Hippocampal formation (tissue), 2 donors: ENCODE measurements at regions not wholly inside any gene's neighbourhood (a gene's known extent, or its start where the extent isn't known, plus 50 kb on each side); places are given as distances from the start of the nearest gene placed in this dataset.

Source experiments
- DNase-seq, 2 donors: peaks; one replicate each; lab custom pipeline; 2025; lab: John Stamatoyannopoulos, UW

DNA sequence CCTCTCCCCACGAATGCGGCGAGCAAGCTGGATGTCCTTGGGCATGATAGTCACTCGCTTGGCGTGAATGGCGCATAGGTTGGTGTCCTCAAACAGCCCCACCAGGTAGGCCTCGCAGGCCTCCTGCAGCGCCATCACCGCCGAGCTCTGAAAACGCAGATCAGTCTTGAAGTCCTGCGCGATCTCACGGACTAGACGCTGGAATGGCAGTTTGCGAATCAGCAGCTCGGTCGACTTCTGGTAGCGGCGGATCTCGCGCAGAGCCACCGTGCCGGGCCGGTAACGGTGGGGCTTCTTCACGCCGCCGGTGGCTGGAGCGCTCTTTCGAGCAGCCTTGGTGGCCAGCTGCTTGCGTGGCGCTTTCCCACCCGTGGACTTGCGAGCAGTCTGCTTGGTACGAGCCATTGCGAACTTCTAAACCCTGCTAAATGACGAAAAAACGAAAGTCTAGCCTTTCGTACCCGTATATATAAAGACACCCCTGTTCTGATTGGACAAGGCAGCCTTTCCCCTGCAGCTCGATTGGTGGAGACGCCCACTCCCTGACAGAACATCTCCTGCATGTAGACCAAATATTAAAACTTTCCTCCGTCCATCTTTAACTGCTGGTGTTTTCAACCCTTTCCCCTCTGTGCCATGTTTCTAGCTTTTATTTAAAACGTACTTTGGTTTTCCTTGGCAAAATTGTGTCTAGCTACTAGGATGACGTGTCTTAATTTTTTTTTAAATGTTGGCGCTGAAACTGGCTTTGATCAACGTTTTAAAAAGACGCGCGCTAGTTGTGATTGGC, 109.8 kb downstream of the HFE start:
- DNase-seq, result peak; percentile 63 to 67

DNA sequence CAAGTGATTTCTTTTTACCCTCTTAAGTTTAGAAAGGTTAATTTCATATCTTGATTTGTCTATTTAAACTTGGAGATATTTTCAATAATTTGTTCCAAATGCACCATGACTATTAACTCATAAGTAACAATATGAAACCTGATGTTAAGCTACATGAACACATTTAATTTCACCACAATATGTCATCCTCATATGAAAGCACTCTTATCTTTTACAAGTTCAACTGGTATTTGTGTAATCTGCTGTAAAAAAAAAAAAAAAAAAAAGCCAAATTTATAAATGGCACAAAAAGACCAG, 110.4 kb downstream of the HFE start:
- no peak for DNase-seq

DNA sequence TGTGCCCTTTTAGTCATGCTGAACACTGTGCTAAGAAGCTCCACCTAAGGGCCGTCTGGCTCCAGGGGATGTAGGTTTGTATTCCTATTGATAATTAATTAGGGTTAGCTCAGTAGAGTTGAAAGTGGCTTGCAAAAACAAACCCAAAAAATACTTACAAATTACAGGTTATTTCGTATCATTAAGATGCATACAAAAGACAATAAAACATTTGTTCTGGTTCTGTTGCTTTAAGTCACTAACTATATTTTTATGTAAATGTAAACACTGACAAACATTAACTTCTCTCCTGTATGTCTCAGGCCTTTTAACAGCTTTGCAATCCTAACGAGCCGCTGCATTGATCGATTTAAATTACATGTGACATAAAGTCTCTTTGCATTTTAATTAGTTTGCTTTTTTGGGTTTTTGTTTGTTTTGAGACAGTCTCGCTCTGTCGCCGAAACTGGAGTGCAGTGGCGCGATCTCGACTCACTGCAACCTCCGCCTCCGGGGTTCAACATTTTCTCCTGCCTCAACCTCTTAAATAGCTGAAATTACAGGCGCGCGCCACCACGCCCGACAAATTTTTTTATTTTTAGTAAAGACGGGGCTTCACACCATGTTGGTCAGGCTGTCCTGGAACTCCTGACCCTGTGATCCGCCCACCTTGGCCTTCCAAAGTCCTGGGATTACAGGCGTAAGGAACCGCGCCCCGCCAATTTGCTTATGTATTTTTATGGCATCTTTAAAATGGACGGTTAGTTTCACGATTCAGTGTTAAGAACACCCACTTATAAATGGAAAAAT, 110.9 kb downstream of the HFE start:
- no peak for DNase-seq

DNA sequence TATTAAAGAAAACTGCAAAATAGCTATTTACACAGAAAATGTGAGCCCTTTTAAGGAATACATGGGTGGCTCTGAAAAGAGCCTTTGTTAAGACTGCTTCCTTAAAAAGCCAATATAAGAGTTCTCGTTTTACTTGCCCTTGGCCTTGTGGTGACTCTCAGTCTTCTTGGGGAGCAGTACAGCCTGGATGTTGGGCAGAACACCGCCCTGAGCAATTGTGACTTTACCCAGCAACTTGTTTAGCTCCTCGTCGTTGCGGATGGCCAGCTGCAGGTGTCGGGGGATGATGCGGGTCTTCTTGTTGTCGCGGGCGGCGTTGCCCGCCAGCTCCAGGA, 111.5 kb downstream of the HFE start:
- DNase-seq, result no peak

DNA sequence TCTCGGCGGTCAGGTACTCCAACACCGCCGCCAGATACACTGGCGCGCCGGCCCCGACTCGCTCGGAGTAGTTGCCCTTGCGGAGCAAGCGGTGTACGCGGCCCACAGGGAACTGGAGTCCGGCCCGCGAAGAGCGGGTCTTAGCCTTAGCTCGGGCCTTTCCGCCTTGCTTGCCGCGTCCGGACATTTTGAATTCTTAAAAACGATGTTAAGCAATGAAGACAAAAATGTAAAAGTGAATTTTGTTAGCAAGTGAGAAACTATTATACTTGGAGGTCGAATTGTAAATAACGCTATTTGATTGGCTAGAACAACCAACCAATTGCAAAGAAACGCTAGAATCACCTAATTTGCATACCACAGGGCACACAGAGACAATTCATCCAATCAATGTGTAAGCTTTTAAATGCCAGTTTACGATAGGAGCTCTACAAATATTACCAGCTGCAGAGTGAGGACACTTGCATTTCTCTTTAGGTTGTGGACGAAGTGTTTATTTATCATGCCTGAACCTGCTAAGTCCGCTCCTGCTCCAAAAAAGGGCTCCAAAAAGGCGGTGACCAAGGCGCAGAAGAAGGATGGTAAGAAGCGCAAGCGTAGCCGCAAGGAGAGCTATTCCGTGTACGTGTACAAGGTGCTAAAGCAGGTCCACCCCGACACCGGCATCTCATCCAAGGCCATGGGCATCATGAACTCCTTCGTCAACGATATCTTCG, 112.0 kb downstream of the HFE start:
- peak; percentile 50 to 96 for DNase-seq

DNA sequence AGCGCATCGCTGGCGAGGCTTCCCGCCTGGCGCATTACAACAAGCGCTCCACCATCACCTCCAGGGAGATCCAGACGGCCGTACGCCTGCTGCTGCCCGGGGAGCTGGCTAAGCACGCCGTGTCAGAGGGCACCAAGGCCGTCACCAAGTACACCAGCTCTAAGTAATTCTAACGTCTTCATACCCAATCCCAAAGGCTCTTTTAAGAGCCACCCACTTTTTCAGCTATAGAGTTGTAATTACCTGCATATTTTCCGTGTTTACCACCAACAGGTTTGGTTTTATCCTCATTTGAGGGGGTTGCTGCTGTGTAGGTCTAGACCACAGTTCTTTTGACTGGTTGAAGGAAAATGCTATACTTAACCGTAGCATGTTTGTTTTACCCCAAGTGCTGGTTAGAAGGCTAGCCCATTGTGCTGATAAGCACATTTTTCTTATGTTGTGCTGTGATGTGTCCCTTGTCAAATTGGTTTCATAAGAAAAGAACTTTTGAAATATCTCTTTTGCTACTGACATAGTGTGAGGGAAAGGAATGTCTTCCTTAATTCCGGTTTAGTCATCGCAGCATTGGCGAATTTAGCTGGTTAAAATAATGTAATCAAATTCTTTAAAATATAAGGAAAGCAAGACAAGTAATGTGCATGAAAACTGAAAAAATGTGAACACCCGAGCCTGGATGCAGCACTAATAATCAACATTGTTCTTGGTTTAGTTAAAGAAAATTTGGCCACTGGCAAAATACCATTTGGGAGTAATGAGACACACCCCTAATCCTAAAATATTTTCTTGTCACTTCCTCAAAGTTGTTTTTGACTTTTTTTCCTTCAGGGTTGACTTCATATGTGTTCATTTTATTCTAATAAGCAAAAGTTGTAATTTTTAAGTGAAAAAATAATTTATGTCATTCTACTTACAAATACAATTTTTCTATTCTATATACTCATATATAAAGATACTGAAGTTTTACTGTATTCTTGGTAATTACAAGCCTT, 112.8 kb downstream of the HFE start:
- DNase-seq, result no peak

DNA sequence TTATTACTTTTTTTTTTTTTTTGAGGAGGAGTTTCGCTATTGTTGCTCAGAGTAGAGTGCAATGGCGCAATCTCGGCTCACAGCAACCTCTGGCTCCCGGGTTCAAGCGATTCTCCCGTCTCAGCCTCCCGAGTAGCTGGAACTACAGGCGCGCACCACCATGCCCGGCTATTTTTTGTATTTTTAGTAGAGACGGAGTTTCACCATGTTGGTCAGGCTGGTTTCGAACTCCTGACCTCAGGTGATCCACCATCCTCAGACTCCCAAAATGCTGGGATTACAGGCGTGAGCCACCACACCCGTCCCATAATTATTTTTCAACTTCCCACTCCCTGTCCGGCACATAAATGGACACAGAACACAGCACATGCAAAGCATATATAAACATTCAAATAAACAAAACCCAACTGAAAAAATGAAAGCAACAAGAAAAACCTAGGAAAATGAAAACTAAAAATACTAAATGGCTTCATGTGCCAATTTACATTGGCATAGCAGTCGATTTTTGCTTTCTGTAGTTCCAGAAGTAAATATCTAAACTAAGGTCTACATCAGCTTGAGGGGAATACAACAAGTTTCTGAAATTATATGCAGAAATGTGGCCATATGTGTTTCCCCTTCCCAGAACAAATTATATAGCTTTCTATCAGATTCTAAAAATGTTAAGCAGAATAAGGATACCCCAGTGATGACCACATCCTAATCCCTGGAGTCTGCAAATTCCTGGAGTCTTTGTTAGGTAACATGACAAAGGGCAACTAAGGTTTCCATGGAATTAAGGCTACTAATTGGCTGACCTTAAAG, 113.9 kb downstream of the HFE start:
- no peak for DNase-seq

DNA sequence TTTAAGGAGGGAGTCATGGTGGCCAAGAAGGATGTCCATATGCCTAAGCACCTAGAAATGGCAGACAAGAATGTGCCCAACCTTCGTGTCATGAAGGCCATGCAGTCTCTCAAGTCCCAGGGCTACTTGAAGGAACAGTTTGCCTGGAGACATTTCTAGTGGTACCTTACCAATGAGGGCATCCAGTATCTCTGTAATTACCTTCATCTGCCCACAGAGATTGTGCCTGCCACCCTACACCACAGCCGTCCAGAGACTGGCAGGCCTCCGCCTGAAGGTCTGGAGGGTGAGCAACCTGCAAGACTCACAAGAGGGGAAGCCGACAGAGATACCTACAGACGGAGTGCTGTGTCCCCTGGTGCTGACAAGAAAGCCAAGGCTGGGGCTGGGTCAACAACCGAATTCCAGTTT, 115.0 kb downstream of the HFE start:
- DNase-seq, result no peak

DNA sequence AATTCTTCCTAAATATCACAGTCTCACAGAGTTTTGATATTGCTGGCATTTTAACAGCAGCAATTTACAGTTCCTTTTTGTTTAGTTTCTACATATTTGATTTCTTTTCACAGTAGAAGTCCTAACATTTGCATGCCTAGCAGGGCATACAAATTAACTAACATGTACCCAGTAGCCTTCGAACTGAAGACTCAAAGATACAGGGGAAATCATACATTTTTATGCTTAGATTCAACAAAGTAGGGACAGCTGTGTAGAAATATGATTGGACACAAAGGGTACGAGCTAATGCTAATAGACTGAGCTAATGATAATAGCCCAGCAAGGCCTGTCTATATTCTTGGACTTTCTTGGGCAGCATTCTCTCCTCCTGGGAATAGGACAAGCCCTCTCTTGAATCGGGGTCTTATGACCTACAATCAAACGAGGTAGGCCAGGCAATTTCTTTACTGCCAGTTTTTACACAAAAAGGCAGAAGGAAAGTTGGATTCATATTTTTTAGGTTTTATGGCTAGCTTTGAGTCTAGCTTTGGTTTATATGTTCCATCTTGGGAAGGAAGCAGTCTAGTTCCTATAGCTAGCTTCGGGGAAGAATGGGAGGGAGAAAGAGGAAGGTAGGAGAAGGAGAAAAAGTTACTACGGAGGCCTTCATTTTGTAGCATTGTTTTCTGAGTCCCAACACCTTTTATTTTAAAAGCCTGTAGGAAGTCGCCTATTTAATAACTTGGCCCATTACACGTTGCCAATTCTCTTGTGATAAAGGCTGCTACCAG, 115.8 kb downstream of the HFE start:
- DNase-seq, result no peak

DNA sequence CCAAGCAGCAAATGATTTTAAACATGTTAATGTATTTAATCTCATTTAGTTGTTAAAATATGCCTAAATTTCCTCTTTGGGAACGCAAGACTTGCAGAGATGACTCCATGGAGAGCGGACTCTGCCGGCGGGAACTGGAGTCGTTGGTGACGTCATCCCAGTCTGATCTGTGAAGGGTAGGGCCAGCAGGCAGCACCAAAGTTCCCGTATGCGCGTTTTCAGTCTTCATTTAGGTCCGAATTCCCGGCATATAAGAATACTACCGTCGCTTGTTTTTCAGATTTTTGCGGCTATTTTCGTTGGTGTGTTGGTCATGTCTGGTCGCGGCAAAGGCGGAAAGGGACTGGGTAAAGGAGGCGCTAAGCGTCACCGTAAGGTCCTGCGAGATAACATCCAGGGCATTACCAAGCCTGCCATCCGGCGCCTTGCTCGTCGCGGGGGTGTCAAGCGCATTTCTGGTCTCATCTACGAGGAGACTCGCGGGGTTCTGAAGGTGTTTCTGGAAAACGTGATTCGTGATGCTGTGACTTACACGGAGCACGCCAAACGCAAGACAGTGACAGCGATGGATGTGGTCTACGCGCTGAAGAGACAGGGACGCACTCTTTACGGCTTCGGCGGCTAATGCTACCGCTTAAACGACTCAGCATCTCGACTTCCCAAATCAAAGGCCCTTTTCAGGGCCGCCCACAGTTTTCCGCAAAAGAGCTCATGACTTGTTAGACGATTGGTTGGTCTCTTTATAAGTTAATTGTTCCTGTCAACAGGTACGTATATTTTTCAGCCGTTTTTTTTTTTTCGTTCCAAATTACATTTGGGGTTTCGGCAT, 117.3 kb downstream of the HFE start:
- DNase-seq, result peak; percentile 91 to 94

DNA sequence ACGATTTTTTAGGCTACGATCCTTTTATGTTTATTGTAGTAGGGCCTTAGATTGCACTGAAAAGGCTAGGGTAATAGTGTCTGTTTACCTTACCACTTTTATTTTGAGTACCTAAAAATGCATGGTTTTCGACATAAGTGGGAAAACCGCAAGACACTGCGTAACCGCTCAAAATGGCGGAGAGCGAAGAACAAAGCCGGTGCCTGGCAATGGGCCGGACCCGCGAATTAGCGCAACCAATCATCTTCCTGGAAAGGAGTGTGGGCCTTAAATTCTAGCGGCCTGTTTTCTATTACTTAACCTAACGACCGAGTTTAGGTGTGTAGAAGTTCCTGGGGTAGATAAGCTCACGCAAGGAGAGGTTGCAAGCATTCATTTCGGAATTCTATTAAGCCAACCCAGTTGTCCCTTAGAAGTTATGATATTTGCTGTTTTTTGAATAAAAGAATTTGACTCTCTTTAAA, 118.0 kb downstream of the HFE start:
- peak; percentile 18 to 64 for DNase-seq

DNA sequence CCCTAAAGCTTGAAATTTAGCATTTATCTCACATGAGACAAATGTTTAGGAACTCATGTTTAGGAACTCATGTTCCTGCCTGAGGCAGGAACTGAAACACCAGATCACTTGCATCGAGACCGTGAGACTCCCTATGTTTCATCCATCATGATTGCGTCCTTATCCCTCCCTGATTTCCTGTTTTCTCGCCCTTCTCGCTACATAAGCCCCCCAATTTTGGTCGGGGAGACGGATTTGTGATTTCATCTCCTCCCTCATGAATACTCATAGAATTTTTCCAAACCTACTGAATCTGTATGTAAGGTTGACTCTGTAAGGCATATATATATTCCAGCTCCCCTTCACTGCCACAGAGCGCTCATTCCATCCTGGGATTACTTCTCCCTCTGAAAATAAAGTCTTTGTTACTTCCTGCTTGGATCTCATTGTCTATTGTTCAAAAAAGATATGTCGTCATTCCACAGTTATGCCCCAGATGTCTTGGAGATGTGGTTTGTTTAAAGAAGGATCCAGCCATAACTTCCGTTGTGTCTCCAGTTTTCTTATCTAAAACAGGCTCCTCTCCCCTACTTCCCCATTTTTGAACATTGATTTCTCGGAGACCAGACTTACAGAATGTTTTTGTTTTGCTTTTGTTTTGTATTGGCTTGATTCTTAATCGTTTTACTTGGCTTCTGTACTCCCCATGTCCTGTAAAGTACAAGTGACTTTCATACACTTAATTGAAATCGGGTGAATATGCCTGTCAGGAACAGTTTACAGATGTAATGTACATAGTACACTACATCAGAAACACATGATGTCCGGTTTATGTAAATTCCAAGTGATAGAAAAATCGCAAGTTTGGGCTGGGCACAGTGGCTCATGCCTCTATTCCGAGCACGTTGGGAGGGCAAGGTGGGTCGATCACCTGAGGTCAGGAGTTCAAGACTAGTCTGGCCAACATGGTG, 118.7 kb downstream of the HFE start:
- DNase-seq, result peak in 1 of 2 donors; percentile 47

DNA sequence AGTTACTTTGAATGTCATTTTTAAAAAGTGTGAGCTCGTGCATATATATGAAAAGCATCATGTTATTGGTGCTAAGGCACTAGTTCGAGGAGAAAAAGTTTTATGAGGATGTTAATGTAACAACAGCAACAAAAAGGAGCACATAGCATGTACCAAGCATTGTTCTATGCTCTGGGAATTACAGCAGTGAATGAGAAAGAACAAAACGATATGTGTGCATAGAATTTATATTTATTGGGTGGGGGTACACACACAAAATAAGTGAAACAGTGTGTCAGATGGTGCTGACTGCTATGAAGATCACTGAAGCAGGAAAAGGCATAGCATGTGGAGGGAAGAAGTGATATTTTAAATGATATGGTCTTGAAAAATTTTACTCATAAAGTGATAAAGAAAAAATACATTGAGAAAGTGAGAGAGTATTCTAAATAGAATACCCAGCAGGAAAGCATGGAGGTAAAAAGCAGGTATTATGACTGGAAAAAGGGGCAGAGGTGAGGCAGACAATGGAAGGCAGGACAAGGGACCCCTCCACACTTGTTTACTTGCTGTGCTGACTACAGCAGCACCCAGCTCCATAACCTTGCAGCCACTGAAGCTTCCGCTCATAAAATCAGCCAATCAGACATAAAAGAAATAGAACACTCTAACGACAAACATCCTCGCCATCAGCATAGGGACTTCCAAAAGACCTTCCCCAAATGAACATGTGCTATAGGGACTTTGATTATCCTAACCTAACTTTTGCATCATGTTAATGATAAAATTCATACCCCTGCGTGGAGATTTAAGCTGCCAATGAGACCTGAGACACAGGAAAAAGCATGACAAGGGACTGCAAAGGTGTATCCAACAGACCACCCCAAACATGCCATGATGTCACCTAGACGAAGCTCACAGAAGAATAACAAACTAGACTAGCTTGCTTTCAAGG, 119.9 kb downstream of the HFE start:
- DNase-seq, result no peak

DNA sequence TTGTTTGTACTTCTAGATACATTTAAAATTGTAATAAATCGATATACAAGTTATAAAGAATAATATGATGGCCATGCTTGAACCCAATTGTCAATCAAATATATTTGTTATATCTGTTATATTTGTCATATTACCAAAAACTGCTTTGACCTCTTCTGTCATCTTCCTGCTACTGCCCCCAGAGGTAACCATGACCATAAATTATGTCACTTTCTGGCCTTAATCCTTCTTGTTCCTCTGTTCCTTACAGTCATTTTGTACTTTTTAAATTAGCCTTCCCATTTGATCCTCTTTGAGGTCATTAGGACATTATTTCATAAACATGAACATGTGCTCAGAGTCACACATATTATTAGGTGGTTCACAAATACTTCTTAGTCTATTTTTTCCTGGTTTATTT, 124.7 kb downstream of the HFE start:
- DNase-seq, result no peak

DNA sequence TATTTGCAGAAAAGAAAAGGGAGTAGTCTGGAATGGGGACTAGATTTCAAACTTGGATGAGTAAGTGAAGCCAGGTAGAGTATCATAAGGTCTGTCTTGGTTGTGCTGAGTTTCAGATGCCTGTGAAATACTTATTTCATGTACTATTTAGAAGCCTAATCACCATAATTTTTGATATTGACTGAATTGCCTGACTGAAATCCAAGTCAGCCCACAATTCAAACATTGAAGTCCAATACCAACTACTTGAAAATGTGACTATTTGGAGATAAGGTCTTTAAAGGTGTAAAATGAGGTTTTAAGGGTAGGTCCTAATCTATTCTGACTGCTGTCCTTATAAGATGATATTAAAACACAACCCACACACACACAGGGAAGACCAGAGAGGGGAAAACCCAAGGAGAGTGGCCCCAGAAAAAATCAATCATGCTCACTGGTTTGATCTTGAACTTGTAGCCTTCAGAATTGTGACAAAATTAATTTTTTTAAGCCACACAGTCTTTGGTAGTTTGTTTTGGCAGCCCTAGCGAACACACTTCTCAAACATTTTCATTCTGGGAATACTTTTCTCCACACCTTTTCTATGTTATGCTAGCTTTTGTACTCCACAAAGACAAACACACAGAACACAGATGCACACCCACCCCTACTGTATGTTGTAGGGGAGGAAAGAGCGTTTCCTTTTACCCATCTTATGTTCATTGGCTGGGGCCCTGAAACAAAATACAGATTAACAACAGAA, 126.3 kb downstream of the HFE start:
- no peak for DNase-seq
